Progenitor cell of endocrine pancreas (in vitro differentiated cells): ENCODE measurements at regions not wholly inside any gene's neighbourhood (a gene's known extent, or its start where the extent isn't known, plus 50 kb on each side); places are given as distances from the start of the nearest gene placed in this dataset.

Source experiments
- DNase-seq: peaks from one replicate; pipeline ENCODE4 v3.0.0; 2021; ENCODE audit warnings: low spot score; ENCODE audit not compliant: unreplicated experiment
- H3K27ac Mint-ChIP-seq: 2 replicates; pipeline ENCODE4 v1.8.0; 2021; ENCODE audit warnings: mild to moderate bottlenecking, moderate library complexity, mixed read lengths
- H3K27me3 Mint-ChIP-seq: 2 replicates; pipeline ENCODE4 v1.8.0; 2021; ENCODE audit warnings: mixed read lengths
- H3K36me3 Mint-ChIP-seq: 2 replicates; pipeline ENCODE4 v1.8.0; 2022; ENCODE audit warnings: mixed read lengths; ENCODE audit not compliant: insufficient read depth
- H3K4me1 Mint-ChIP-seq: 2 replicates; pipeline ENCODE4 v1.8.0; 2021; ENCODE audit warnings: low read depth, mixed read lengths
- H3K4me3 Mint-ChIP-seq: 2 replicates; pipeline ENCODE4 v1.8.0; 2021; ENCODE audit warnings: low read depth, mild to moderate bottlenecking, moderate library complexity, mixed read lengths
- H3K9me3 Mint-ChIP-seq: 2 replicates; pipeline ENCODE4 v1.8.0; 2021; ENCODE audit warnings: low read depth, mixed read lengths
- TF ChIP-seq, protein P1 (sequence below): fragments of 200-600 bp; sonication (generic); IDR thresholded peaks from one replicate; pipeline ENCODE4 v1.5.0; 2021; ENCODE audit warnings: antibody characterized with exemption, mild to moderate bottlenecking; ENCODE audit not compliant: unreplicated experiment

DNA sequence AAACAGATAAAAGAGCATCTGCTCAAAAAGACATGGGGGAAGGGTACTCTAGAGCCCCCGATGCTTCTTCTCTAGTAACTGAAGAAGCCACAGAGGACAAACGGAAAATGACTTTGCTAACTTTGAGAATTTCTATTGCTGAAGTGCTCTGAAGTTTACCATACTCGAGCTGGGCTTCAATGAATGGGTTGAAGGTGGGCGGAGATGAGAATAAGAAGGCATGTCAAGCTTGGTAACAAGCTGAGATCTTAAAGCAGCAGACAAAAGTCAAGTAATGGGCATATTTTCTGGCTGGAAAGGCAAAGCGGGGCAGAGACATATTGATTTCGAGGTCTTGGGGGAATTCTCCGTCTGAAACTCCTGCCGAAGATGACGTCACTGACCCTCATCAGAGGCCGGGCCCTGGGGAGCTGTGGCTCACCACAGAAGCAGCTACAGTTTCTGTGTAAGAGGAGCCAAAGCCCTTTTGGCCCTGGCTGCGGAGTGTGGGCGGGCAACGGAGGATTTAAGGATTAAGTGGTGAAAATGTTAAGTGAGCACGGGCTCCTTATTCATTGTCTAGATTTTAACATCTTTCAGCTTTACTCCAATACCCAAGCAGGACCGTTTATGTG, 115.8 kb upstream of the SLIT3 start:
- H3K9me3 Mint-ChIP-seq, result no peaks in the 10 kb centered on the region
- no peak overlapping the region for H3K4me3 Mint-ChIP-seq
- H3K36me3 Mint-ChIP-seq, result no peaks in the 10 kb centered on the region
- TF ChIP-seq, protein P1, sequence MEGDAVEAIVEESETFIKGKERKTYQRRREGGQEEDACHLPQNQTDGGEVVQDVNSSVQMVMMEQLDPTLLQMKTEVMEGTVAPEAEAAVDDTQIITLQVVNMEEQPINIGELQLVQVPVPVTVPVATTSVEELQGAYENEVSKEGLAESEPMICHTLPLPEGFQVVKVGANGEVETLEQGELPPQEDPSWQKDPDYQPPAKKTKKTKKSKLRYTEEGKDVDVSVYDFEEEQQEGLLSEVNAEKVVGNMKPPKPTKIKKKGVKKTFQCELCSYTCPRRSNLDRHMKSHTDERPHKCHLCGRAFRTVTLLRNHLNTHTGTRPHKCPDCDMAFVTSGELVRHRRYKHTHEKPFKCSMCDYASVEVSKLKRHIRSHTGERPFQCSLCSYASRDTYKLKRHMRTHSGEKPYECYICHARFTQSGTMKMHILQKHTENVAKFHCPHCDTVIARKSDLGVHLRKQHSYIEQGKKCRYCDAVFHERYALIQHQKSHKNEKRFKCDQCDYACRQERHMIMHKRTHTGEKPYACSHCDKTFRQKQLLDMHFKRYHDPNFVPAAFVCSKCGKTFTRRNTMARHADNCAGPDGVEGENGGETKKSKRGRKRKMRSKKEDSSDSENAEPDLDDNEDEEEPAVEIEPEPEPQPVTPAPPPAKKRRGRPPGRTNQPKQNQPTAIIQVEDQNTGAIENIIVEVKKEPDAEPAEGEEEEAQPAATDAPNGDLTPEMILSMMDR, result no peak
- H3K27me3 Mint-ChIP-seq, result no peaks in the 10 kb centered on the region
- H3K27ac Mint-ChIP-seq, result no peak overlapping the region
- H3K4me1 Mint-ChIP-seq, result peaks cover 6% of the 10 kb centered on the region
- DNase-seq, result no peak

DNA sequence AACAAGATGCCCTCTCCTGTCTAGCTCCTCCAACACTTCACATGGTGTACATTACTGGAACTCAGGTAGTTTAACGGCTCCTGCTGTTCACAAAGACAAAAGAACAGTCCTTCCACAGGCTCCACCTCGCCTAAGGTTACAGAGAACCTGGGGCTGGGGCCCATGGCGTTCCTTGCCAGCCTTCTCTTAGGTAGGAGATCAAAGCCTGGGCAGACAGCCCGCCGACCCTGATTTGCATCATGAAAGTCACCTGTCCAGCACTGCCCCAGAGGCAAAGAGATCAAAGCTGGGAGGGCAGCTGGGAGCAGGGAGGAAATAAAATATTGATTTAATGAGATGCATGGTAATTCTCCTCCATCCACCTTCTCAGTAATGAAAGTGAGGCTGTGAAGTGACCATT, 115.0 kb upstream of the SLIT3 start:
- Mint-ChIP-seq H3K27ac (no peak overlapping the region), H3K9me3 (no peaks in the 10 kb centered on the region)
- TF ChIP-seq, protein P1, result no peak

DNA sequence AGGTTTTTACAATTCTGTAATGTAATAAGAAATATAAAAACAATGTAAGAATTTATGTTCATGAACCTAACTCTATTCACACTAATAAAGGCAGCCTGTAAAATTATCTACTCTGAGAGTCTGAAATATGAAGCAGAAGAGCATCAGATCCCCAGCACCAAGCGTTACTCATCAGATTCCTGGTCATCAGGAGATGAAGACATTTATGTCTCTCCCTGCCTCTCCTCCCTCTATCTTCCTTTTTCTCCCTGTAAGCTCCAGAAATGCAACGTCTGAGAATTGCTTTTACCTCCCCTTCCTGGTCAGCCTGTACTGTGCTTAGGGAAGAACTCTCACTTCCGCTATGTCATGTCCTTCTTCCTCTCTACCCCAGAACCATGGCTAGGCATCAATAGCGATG, 114.4 kb upstream of the SLIT3 start:
- H3K27ac Mint-ChIP-seq, result no peak overlapping the region
- no peaks in the 10 kb centered on the region for H3K4me1 Mint-ChIP-seq
- no peaks in the 10 kb centered on the region for H3K27me3 Mint-ChIP-seq
- H3K4me3 Mint-ChIP-seq, result no peak overlapping the region
- no peaks in the 10 kb centered on the region for H3K36me3 Mint-ChIP-seq
- DNase-seq, result no peak
- TF ChIP-seq, protein P1, result no peak
- no peaks in the 10 kb centered on the region for H3K9me3 Mint-ChIP-seq

More for the DNA sequence above, 115.0 kb upstream of the SLIT3 start:
- Mint-ChIP-seq H3K4me1 (peaks cover 3% of the 10 kb centered on the region), H3K36me3 (no peaks in the 10 kb centered on the region), H3K27me3 (no peaks in the 10 kb centered on the region), H3K4me3 (no peak overlapping the region)
- DNase-seq, result no peak

DNA sequence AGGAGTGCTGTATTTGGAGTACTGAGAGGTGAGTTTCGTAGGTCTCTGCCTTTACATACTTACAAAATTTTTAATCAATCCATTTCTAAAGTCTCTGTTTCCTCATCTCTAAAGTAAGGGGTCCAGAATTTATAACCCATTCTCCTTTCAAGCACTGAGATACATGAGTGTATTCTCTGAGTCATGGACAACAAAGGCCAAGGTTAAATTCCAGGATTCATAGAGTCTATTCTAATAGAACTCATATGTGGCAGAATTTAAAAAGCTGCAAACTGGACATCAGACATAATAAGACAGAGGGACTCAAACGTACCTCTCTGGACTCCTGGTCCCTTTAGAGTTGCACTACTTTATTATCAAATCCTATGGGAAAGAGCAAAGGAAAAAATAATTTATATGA, 112.5 kb upstream of the SLIT3 start:
- no peaks in the 10 kb centered on the region for H3K9me3 Mint-ChIP-seq
- no peak for DNase-seq
- TF ChIP-seq, protein P1, result no peak
- H3K27ac Mint-ChIP-seq, result no peak overlapping the region
- no peaks in the 10 kb centered on the region for H3K36me3 Mint-ChIP-seq
- no peak overlapping the region for H3K4me3 Mint-ChIP-seq
- no peaks in the 10 kb centered on the region for H3K27me3 Mint-ChIP-seq
- no peaks in the 10 kb centered on the region for H3K4me1 Mint-ChIP-seq

DNA sequence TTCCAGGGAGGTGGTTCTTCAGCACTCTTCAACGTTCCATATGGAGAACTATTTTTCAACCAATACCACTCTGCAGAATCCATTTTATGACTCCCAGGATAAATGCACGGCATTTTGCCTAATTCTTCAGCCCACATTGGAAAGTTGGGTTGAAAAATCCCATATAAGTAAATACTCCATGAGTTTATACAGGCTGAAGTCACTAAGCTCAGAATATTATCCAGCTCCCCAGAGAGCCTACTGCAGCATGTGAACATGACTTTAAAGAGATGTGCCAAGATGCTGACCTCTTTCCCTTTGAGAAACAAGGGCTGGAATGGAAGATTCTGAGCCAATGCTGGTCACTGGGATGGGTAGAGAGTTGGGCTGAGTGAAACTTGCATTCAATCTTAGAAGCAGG, 111.9 kb upstream of the SLIT3 start:
- H3K9me3 Mint-ChIP-seq, result no peaks in the 10 kb centered on the region
- H3K36me3 Mint-ChIP-seq, result no peaks in the 10 kb centered on the region
- DNase-seq, result no peak
- TF ChIP-seq, protein P1, result no peak
- no peak overlapping the region for H3K4me3 Mint-ChIP-seq
- H3K27me3 Mint-ChIP-seq, result no peaks in the 10 kb centered on the region
- no peaks in the 10 kb centered on the region for H3K4me1 Mint-ChIP-seq
- H3K27ac Mint-ChIP-seq, result no peak overlapping the region
